Hepatic stellate cell (primary cell): ENCODE measurements at regions not wholly inside any gene's neighbourhood (a gene's known extent, or its start where the extent isn't known, plus 50 kb on each side); places are given as distances from the start of the nearest gene placed in this dataset.
A peak's percentile ranks its signal among the peaks of the same experiment; 100 is the strongest.

Experiments
- DNase-seq: peaks from one replicate; pipeline ENCODE4 v3.0.0; 2011; ENCODE audit warnings: low spot score

DNA sequence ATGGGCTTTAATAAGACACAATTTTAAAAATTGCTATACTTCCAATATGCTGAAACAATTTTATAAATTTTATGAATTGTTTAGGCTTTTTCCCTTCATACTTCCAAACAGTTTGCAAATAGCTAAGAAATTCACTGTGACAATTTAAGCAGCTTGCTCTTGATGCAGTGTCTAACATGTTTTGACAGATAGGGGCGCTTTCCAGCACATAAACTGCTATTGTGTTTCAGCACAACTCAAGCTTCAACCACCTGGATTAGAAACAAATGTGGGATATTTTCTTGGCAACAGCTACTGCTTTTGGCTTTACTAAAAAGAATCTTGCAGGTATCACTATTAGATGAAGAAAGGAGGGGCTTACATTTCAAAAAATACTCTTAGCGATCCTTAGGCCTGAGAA lies 565.8 kb upstream of the DPPA4 start:
- DNase-seq, result no peak

DNA sequence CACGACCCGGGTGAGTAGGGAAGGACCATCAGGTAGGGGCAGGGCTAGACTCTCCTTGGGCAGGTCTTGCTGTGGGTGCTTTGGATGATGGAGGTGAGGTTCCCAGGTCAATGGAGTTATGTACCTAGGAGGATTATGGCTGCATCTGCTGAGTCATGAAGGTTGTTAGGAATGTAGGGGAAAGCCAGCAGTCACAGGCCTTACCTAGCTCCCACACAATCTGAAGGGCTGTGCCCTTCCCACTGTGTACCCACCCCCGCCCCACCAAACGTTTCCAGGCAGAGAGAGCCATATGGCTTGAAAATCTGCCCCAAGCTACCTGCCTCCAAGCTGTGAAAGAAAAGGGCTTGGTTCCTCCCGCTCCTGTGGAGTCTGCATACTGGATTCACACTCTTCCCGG lies 573.4 kb upstream of the DPPA4 start:
- no peak for DNase-seq

DNA sequence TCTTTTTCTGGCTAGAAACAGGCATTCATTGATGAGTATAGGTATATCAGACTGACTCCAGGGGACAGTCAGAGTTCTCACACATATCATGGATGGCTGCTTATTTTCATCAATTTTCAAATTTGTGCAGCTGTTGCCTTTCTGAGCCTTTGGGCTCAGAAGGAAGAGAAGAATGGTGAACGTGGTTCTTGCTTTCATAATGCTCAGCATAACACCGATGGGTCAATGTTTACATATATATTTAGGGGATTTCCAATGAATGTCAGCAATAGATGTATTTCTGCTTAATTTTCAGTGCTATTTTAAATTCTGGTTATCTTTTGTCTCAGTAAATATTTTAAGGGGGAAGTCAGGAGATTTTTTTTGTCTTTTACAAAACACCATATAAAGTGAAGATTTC lies 581.4 kb upstream of the DPPA4 start:
- DNase-seq, result no peak

DNA sequence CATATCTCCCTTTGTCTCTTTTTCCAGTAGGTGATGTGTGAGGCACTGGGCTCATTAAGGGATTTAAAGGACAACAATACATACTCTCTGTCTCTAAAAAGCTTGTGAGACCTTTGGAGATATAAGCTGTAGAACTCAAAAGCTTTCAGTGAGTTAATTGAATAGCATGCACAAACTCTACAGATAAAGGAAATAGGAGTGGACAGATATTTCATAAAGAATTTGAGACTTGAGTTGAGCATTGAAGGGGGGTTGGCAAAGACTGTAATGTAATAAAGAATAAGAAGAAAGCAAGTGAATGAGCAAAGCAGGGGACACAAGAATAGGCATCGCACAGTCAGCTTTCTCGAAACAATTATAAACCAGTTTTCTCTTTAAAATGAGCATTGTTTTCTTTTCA lies 583.4 kb upstream of the DPPA4 start:
- DNase-seq, result no peak

DNA sequence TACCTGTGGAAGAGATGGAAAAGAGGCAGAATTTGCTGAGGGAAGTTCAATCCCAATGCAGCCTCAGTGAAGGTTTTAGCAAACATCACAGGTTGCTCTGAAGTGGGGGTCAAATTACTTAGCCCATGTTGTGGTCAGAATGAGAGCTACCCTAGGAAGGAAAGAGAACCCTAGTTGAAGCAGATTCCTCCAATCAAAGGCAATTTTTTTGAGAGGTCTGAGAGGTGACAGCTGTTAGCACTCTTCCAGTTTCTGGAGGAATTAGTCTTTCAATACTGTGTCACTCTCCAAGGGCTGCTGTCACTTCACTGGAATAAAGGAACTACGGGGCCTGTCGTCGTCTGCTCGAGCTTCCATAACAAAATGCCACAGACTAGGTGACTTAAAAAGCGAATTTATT lies 584.2 kb upstream of the DPPA4 start:
- DNase-seq, result no peak

DNA sequence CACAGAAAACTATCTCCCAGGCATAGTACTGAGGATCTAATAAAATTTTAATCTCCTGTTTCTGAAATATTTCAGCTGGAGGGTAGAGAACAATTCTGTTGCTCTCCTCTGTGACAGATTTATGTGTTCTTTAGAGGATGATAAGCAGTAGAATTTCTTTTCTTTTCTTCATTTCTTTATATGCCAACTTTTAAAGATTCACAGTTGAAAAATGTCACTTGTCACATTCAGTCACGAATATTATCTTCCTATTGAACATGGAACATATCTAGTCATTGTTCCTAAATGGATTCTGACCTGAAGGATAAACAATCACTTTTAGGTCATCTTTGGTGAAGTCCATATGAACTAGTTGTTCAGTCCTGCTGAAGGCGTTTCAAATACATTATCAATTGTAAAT lies 585.5 kb upstream of the DPPA4 start:
- DNase-seq, result no peak

DNA sequence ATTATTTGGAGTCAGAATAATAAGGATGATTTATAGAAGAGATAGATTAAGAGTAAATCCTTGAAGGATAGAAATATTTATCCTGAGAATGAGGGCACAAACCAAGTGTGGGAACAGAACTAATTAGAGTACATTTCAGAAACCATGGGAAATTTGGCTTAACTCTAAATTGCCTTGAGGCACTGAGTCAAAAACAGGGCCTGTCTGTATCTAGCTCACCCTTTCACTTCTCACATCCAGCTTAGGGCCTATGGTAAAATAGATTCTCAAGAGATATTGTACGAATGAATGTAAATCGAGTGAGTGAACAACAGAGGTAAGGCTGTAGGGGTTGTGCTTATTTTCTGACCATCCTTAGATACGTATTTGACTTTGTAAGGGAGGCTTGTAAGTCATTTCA lies 586.1 kb upstream of the DPPA4 start:
- DNase-seq, result no peak

DNA sequence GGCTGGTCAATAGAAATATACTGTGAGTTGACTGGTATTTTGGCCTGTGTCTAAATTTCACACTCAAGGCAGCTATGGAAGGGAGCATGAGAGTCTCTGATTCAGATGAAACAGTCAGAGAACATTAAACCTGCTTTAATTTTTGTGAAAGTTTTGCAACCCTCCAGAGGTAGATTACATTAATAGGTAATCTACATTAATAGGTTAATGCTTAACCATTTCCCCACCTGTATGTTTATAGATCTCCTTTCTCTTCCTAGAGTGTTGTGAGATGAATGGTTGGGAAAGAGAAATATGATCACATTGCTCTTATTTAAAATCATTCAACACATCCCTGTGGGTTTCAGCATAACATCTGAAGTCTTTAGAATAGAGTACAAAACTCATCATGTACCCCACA lies 586.9 kb upstream of the DPPA4 start:
- no peak for DNase-seq

DNA sequence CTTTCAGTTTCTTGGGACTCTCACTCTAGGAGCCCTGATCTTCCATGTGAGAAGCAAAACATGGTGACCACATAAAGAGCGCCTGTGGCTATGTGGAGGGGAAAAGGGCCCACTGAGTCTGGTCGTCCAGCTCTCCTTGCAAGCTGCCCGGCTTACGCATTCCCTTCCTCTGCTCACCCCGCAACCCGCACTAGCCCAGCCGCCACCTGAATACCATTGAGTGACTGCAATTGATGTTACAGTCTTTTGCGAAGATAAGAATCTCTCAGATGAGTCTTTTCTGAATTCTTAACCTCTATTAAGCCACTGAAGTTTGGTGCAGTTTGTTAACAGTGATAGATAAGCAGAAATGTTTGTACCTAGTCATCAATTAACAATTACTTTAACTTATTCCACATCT lies 589.0 kb upstream of the DPPA4 start:
- no peak for DNase-seq

DNA sequence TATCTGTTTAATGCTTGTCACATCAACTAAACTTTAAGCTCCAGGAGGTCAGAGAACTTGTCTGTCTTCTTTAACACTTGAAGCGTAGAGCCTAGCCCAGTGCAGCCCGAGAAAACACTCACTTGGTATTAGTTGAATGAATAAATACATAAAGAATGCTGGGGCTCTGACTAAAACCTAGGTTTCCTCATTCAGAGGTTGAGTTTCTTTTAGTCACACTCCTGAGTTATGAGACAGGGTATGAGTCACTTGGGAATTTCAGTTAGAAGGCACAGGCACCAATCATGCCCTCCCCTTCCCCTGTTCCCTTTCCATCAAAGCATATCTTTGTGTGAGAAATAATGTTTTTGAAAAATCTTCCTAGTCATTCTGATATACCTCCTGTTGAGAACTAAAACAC lies 589.8 kb upstream of the DPPA4 start:
- peak; percentile 73 for DNase-seq

DNA sequence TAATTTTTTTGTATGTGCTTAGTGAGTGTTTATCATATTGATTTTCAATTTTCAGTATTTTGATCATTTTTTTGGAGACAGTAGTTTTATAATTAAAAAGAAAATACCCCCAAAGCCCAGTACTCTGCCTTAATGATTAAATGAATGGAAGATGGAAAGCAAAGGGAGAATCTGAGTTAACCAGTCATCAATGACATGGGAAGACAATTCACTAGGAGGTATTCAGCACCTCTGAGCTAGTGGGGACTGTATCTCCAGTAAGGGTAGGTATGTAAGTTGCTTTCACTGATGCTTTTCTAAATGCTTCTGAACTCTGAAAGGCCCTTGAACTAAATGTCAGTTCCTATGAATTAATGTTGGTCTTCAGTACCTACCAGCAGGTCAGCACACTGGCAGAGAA lies 590.4 kb upstream of the DPPA4 start:
- no peak for DNase-seq

DNA sequence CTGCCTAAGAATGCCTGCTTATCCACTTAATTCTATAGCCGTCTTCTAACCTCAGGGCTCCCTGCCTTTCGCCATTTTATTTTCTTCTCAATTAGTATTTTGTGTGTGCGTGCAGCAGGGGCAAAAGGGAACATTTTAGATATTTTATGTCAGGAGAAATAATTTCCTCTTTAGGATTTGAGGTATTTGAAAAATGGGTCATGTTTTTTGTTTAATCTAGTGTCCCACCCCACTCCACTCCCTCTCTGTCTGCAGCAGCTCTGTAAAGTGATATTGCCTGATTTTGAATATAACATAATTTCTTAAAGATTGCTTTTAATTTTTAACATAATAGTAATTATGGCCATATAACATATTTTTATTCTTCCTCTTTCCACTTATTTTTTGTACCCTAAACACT lies 593.2 kb upstream of the DPPA4 start:
- no peak for DNase-seq

DNA sequence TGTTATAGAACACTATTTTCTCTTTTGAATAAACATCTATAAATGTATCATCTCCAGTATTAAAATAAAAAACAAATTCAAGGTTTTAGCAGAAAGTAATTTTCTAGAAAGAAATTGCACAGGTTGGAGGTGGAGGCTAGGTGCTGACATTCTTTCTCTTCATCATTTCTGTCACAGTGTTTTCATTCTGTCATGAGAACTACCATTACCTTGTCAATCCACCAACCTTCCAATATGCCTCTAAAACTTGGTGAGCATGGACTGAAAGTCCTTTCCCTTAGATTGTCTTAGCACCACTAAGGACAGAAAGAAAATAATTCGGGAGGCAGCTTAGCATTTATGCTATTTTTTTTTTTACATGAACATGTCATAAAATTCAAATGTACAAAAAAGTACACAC lies 596.2 kb upstream of the DPPA4 start:
- DNase-seq, result no peak

DNA sequence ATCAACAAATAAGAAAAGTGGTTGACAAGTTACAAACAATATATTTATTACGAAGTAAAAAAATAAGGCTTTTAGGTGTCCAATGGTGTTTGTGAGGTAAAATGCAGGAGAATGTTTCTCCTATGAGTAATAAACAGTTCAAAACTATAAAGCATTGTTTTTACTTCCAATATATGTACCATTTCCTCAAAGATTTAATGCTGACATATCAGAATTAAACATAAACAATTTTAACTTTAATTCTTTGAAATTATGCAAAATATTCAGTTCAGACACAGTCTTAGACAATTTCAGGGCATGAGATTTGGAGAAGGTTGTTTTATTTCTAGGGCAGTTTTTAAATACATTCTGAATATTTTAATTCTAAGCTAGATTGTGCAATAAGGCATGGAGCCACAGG lies 602.5 kb upstream of the DPPA4 start:
- DNase-seq, result no peak

DNA sequence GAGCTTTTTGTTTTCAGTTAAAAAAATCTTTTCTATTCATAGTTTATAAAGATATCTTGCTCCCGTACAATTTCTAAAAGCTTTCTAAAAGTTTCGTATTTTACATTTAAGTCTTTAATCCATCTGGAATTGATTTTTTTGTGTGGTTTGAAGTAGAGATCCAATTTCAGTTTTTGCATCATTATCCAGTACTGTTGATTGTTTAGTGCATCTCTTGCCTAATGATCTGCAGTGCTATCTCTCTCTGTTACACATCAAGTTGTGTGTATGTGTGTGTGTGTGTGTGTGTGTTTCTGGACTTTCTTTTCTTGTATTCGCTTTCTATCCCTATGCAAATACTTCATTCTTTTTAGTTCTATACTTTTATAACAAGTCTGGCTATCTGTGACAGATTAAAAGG lies 605.8 kb upstream of the DPPA4 start:
- no peak for DNase-seq

DNA sequence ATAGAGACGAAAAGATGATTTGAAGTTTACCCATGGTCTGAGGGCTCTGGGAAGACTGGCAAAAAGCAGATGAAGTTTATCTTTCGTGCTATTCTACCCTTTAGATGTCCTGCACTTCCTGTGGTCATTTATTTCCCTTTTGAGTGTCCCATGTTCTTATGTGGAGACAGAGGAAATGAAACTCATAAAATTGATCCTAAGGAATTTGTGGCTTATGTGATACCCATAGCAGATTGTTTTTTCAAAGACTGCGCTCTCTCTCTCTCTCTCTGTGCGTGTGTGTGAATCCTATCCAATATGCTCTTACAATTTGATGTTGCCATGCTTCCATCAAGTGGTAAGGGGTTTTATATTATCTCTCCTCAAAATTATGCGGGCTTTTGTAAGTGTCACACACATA lies 607.5 kb upstream of the DPPA4 start:
- no peak for DNase-seq

DNA sequence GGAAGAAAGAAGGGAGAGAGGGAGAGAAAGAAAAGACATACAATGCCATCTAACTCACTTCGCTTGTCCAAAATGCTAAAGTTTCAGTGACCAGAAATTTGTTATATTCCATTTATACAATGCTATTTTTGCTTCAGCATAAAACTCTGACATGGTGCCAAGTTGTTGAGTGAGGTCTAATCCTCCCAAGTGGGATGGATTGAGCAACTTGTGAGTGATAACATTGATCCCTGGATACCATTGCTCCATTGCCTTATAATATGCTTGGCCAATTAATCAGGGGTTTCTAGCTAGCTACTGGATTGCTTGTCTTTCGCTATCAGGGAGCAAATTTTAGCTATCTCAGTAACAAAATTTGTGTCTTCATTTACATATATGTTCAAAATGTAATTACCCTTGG lies 615.6 kb upstream of the DPPA4 start:
- DNase-seq, result no peak

DNA sequence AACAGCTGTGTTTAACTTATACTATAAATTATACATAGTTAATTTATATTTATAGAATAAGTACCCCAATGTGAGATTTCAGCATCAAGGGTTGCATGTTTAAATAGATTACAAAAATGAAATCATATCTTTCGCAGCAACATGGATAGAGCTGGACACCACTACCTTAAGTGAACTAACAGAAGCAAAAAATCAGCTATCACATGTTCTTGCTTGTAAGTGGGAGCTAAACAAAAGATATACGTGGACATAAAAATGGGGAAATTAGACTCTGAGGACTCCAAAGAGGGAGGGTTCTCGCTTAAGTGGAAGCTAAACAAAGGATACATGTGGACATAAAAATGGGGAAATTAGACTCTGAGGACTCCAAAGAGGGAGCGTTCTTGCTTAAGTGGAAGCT lies 626.5 kb upstream of the DPPA4 start:
- no peak for DNase-seq

DNA sequence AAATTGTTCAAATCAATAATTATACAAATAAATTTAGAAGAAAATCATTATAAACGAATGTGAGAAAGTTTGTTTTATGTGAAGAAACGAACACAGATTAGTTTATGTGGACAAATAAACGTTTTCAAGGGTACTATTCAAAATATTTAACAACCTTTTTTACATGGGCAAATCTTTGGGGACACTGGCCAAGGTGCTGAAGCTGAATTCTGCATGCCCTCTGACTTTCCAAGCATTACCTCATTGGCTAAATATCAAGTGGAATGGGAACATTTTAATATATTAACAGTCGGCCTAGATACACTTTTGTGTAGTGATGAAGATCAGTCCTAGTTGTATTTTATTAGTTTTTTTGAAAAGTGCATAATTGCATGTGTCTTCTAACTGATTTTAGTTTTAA lies 636.4 kb upstream of the DPPA4 start:
- DNase-seq, result no peak

DNA sequence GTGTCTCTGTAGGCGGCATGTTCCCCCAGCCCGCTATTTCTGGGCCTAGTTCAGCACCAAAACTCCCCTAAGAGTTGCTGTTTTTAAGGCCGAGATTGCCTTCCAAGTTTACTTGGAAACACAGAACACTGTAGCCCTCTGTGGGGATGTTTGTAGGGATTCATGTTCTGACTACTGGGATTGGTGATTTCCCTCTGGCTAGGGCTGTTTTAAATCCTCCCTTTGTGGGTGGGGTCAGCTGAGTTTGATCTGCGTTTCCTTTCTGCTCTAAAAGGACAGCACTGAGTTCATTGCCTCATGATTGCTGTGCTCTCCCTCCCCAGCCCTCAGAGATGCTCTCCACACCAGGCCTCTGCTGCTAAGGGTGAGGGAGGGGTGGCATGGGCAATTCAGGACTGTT lies 640.6 kb upstream of the DPPA4 start:
- no peak for DNase-seq

DNA sequence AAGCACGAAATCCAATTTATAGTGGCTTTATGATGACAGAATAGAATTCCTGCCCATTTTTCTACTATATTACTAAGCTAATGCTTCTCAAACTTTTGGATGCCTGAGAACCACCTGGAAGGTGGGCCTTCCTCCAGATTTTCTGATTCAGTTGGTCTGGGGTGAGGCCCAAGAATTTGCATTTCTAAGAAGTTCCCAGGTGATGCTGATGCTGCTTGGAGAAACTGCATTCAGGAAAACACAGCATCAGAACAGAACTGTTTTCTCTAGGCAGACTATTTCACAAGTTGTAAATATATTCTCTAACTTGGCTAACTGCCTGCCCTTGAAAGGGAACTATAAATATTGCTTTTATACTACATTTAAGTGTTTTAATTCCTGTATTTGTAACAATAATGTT lies 644.9 kb upstream of the DPPA4 start:
- no peak for DNase-seq

DNA sequence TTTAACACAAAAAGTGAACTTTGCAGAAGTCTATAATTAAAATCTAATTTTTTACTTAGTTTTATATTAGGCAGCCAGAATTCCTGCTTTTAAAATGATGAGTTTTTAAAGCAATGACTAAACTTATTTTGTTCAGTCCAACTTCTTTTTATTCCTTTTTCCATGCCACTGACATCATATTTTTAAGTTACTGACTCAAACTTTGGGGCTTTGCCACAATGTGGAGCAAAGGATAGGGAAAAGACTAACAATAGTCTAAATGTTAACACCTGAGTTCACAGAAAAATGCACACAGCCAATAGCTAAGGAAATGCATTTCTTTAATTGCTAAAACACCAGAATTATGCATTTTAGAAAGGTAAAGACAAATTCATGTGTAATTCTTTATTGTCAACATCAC lies 647.6 kb upstream of the DPPA4 start:
- no peak for DNase-seq

DNA sequence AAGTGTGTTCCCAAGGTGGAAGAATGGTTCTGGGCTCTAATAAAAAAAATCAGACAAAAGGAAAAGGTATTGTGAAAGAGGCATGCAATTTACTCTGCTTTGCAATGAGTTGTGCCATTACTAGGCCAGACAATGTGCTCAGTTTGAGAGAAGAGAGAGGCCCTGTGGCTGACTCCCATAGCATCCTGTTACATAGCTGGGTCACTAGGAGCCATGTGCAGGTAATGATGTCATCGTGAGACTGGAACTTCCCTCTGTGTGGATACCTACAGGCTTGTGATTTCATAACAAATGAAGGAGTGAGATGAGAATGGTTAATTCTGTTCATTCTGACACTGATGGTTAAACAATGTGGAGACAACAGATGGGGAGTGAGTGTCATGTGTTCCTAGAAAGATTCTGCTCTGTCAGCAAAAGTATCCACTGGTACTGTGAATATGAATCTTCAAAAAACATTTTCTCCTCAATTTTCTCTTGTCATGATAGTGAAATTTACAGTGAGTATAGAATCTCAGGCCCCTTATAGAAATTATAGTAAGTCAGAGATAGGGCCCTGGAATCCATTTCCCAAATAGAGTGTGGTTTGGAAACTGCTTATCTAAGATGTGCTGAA lies 648.7 kb upstream of the DPPA4 start:
- DNase-seq, result no peak

DNA sequence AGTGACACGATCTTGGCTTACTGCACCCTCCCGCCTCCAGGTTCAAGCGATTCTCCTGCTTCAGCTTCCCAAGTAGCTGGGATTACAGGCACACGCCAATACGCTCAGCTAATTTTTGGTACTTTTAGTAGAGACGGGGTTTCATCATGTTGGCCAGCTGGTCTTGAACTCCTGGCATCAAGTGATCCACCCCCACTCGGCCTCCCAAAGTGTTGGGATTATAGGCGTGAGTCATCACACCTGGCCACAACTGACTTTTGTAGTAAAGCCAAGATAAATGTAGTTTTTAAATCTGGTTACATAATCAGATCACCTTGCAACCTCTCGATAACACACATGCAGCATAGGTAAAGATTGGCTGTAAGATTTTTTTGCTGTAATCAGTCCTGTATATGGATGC lies 657.5 kb upstream of the DPPA4 start:
- no peak for DNase-seq

DNA sequence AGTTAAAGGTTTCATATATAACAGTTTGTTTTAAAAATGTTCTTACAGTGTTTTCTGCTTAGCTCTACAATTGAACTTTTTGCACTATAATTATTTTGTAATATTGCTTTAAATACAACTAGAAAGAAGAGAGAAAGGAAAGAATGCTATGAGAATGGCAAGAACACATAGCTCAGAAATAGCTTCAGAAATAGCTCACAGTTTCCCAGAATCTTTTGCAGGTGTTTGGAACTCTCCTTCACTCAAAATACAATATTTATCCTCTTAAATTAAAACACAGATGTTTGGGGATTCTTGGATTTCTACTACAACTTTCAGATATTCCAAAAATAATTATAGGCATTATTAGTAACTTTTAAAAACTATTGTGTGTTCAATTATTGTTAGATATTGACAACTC lies 658.0 kb upstream of the DPPA4 start:
- DNase-seq, result no peak
